T-helper 1 cell treated with Interleukin-12 subunit alpha and Interleukin-12 subunit beta and Interleukin-4 antibody, amounts not matched to agents 30 μg/mL and 1 μg/mL, for 36 hours (primary cell): ENCODE measurements at regions not wholly inside any gene's neighbourhood (a gene's known extent, or its start where the extent isn't known, plus 50 kb on each side); places are given as distances from the start of the nearest gene placed in this dataset.

ENCODE experiments used
- H3K27ac Mint-ChIP-seq: one replicate; pipeline ENCODE4 v1.8.0; 2021; ENCODE audit warnings: mild to moderate bottlenecking, mixed read lengths
- H3K27me3 Mint-ChIP-seq: one replicate; pipeline ENCODE4 v1.8.0; 2021; ENCODE audit warnings: low read depth, mixed read lengths
- H3K36me3 Mint-ChIP-seq: one replicate; pipeline ENCODE4 v1.8.0; 2021; ENCODE audit warnings: low read depth, mixed read lengths
- H3K4me1 Mint-ChIP-seq: one replicate; pipeline ENCODE4 v1.8.0; 2021; ENCODE audit warnings: low read depth, mixed read lengths
- H3K4me3 Mint-ChIP-seq: one replicate; pipeline ENCODE4 v1.8.0; 2021; ENCODE audit warnings: mild to moderate bottlenecking, moderate library complexity, mixed read lengths
- H3K9me3 Mint-ChIP-seq: one replicate; pipeline ENCODE4 v1.8.0; 2021; ENCODE audit warnings: mixed read lengths

DNA sequence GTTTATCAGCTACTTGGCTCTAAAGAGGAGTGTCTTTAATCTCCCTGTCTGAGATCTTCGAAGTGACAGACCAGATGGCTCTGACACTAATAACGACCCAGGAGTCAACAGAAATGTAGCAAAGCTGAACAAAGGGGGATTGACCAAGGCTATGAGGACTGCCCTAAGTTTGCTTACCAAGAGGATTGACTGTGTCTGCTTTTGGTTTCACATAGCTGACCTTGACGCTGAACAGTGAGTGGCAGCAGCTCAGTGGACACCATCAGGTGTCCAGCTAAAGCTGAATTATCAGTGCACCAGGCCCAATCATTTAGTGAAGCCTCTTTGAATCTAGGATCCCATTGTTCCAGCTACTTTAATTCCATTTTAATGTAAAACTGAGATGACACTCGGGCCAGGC, 262.6 kb downstream of the COX7C start:
- Mint-ChIP-seq H3K36me3 (no peaks in the 10 kb centered on the region), H3K9me3 (no peaks in the 10 kb centered on the region), H3K4me3 (no peak overlapping the region), H3K27ac (no peak overlapping the region), H3K4me1 (no peaks in the 10 kb centered on the region), H3K27me3 (peaks cover 11% of the 10 kb centered on the region)

DNA sequence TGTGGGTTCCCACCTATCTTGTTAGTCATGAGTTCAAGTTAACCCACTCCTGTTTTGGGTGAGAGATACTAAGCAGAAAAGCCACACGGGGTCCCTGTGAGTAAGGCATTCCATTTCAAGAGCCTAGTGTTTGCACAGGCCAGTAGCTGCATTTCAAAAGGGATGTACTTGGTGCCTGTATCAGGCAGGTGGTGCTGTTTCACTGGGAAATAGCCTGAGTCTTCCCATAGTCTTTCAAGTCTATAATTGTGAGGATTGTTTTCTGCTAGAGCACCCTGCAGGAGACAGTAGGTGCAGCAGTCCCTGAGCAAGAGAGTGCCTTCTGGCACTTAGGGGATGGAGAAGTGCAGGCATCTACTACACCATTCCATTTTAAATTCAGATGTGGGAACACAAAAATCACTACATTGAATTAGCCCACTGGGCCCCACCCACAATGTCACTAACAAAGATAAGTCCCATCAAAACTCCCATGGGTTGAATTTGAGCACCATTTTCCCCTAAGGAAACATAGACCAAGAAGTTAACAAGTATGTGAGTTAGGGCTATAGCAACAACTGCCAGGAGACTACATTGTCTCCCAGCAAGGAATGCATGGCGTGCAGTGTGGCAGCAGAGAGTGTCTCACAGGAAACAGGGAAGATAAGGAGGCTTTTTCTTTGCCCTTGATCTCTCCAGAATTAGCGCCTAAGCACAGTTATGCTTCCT, 263.2 kb downstream of the COX7C start:
- Mint-ChIP-seq H3K36me3 (no peaks in the 10 kb centered on the region), H3K9me3 (no peaks in the 10 kb centered on the region), H3K27ac (no peak overlapping the region), H3K27me3 (peaks cover 15% of the 10 kb centered on the region), H3K4me1 (no peaks in the 10 kb centered on the region), H3K4me3 (no peak overlapping the region)

DNA sequence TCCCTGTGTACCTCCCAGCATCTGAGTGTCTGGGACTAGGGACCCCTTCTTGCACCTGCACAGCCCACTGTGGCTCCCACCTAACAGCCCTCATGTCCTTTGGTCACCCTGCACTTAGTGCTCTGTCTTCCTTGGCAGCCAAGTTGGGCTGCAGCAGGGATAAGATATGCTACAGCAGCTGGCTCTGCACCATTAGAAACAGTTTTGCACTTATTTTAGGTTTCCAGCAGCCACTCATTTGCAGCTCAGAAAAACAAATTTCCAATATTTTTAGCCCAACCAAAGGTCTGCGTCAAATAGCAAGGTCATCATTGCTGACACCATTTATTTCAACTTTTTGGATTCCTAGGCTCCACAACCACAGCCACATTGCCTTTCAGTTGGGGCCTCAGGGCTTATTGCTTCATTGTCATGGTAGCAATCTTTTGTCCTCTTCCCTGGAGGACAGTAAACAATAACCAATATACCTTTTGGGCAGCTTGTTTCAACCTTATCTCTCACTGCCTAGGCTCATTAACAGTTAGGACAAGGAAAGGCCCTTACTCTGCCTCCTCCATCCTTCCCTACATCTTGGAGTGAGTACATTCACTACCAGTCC, 263.9 kb downstream of the COX7C start:
- Mint-ChIP-seq H3K27me3 (peaks cover 18% of the 10 kb centered on the region), H3K27ac (no peak overlapping the region), H3K4me1 (no peaks in the 10 kb centered on the region), H3K36me3 (no peaks in the 10 kb centered on the region), H3K4me3 (no peak overlapping the region), H3K9me3 (no peaks in the 10 kb centered on the region)

DNA sequence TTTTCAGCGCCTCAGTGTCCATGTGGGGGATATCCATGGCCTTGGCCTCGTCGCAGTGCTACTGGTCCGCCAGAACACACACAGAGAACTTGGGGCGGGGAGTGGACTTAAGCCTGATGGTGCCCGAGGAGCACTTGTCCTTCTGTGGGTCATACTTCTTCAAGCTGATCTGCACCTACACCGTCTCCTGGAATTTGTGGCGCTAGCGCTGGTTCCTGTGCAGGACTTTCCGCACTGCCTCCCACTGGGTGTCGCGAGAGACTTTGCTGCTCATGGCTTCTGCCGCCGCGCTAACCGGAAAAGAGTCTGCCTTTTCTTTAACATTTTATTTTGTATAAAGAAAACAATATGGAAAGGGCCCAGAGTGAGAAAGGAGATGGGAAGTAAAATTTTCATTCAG, 266.9 kb downstream of the COX7C start:
- H3K4me1 Mint-ChIP-seq, result no peaks in the 10 kb centered on the region
- H3K36me3 Mint-ChIP-seq, result no peaks in the 10 kb centered on the region
- no peak overlapping the region for H3K27ac Mint-ChIP-seq
- H3K9me3 Mint-ChIP-seq, result no peaks in the 10 kb centered on the region
- H3K27me3 Mint-ChIP-seq, result peaks cover 15% of the 10 kb centered on the region
- H3K4me3 Mint-ChIP-seq, result no peak overlapping the region

DNA sequence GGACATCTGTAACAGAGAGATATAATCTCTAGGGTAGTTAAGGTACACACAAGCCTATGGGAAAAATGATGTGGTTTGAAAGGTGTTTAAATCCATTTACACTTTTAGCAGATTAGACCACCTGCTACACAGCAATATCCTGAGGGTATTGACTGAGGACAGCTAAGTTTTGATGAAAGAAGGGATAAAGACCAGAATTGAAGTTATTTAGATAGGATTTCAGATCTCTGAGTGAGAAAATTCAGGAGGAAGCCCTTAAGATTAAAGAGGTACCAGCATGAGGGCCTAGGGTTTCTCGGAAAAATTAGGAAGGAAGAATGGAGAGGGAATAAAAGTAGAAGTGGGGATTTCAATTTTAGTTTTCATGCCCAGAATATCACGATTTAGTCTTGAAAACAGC, 267.3 kb downstream of the COX7C start:
- H3K9me3 Mint-ChIP-seq, result no peaks in the 10 kb centered on the region
- no peaks in the 10 kb centered on the region for H3K4me1 Mint-ChIP-seq
- peaks cover 15% of the 10 kb centered on the region for H3K27me3 Mint-ChIP-seq
- no peaks in the 10 kb centered on the region for H3K36me3 Mint-ChIP-seq
- no peak overlapping the region for H3K27ac Mint-ChIP-seq
- no peak overlapping the region for H3K4me3 Mint-ChIP-seq

DNA sequence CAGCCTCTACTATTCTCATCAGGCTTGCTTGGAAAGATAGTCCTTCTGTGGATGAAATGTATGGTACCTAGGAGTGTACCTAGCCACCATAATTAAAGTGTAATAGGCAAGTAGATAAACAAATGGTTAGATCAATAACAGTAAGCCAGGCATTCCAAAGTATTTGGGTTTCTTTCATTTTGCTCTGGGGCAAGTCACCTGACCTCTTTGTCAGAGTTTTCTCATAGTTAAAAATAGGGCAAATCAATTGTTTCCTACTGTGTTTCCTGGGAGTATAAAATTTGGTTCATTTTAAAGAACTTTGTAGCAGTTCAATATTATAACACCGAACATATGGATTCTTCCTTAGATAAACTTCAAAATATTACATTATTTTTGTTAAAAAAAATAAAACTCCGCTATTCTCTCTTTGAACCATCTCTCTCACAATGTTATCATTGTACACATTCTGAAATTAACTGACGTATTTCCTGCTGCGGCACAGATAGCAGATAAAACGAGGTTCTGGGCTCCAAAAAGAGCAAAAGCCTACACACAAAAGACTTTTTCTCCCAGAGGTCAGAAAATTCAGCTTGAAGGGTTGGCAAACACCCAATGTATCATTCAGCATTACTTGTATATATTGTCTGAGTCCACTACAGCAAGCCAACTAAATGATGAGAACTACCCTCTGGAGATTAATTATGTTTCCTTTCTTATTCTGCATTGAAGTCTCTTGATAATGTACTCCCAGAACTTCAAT, 267.9 kb downstream of the COX7C start:
- no peaks in the 10 kb centered on the region for H3K36me3 Mint-ChIP-seq
- H3K4me3 Mint-ChIP-seq, result no peak overlapping the region
- H3K9me3 Mint-ChIP-seq, result no peaks in the 10 kb centered on the region
- H3K27me3 Mint-ChIP-seq, result peaks cover 15% of the 10 kb centered on the region
- H3K27ac Mint-ChIP-seq, result no peak overlapping the region
- no peaks in the 10 kb centered on the region for H3K4me1 Mint-ChIP-seq

DNA sequence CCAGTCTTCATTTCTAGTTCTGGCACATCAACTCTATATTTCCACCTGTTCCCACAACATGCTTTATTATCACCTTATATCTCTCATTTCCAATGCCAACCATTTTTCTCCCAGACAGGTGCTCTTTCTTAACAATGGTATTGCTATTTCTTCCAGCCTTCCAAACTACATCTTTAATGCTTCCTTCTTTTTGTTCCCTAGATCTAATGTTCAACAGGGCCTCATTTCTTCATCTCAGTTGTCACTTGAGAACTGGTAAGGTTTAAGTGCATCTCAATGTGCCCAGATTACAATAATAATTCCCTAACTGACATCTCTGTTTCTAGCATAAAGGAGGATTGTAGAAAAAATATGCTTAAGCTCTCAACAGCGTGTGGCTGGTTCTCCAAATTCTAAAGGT, 272.6 kb downstream of the COX7C start:
- Mint-ChIP-seq H3K27ac (no peak overlapping the region), H3K9me3 (no peaks in the 10 kb centered on the region), H3K27me3 (peaks cover 22% of the 10 kb centered on the region), H3K36me3 (no peaks in the 10 kb centered on the region), H3K4me1 (no peaks in the 10 kb centered on the region), H3K4me3 (no peak overlapping the region)

DNA sequence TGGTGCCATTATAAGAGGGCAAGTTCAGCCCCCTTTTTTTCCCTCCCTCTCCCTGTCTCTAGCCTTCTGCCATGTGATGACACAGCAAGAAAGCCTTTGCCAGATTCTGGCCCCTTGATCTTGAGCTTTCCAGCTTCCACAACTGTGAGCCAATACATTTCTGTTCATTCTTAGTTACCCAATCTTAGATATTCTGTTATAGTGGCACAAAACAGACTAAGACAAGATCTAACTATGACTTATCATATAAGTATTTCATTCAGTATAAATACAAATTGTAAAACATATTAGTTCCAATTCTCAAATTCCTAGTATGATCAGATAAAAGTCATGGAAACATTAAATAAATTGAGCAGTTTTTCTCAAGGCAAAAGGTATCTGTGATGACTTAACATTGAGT, 276.3 kb downstream of the COX7C start:
- no peaks in the 10 kb centered on the region for H3K4me1 Mint-ChIP-seq
- no peaks in the 10 kb centered on the region for H3K9me3 Mint-ChIP-seq
- H3K27me3 Mint-ChIP-seq, result peaks cover 12% of the 10 kb centered on the region
- no peak overlapping the region for H3K4me3 Mint-ChIP-seq
- no peaks in the 10 kb centered on the region for H3K36me3 Mint-ChIP-seq
- no peak overlapping the region for H3K27ac Mint-ChIP-seq

DNA sequence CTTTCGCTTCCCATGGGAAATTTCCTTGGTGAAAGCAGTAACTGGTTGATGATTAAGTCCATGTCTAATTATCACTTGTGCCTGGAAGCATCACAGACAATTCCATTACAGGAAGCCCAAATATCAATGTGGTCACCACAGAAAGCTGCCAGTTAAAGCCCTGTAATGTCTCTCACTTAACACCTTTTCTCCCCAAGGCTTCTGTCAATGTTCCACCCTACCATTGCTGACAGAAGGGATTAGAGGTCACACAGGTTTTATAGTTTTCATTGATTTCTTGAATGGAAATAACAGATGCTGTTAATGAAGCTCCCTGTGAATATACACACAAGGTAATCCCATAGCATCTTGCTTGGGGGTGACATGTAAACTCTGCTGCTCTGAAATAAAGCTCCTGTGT, 279.2 kb downstream of the COX7C start:
- Mint-ChIP-seq H3K4me1 (no peaks in the 10 kb centered on the region), H3K27me3 (peaks cover 27% of the 10 kb centered on the region), H3K27ac (no peak overlapping the region), H3K9me3 (no peaks in the 10 kb centered on the region), H3K4me3 (no peak overlapping the region), H3K36me3 (no peaks in the 10 kb centered on the region)

DNA sequence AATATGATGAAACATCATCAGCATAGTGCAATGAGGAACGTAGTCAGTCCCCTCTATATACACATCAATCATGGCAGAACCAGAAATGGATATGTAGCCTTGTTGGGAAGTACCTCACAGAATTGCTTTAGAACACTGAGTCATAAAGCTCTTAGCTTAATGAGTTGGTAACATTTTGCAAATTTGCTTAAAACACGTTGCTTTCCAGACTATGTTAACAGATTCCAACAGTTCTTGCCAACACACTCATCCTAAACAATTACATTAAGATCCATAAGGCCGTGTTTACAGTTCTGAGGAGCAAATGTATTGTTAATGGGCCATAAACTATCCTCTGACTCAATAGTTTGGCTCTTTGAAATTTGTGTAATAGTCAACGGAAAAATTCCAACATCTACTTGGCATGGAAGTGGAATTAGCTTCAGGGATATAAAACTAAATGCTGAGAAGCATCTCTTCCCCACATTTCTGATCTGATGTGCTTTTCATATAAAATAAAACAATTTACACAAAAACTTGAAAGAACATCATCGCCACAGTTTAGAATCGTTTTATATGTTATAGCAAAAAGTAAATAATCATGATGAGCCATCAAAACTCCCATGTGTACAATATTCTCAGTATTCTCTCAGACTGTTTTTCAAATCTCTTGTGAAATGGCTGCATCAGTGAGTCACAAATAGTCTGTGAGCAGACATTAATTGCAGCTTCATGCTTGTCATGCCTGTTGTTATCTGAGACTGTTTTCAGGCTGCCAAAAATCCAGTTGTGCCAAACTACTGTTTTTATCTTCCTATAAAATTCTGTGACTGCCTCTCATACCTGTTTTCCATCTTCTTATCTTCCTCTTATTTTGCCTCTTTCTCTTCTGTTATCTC, 291.9 kb downstream of the COX7C start:
- no peaks in the 10 kb centered on the region for H3K4me1 Mint-ChIP-seq
- H3K27me3 Mint-ChIP-seq, result peaks cover 48% of the 10 kb centered on the region
- no peaks in the 10 kb centered on the region for H3K36me3 Mint-ChIP-seq
- H3K27ac Mint-ChIP-seq, result no peak overlapping the region
- H3K9me3 Mint-ChIP-seq, result no peaks in the 10 kb centered on the region
- H3K4me3 Mint-ChIP-seq, result no peak overlapping the region

DNA sequence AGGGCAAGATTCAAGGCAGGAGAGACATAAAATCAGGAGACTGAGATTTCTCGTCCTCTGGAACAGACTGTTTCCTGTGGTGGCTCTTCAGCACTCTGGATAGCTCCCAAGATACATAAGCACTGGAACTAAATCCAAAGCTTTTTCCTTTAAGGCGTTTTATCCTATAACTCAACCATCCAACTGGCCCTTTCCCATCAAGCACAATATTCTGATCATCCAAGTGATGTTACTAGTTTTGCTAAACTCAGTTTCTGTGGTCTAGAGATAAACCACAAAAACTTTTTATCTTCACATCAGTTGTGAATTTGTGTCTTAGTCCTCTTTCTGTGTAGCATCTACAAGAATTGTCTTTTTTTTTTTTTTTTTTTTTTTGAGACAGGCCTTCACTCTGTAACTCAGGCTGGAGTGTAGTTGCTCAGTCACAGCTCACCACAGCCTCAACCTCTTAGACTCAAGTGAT, 299.4 kb downstream of the COX7C start:
- peaks cover 12% of the 10 kb centered on the region for H3K4me1 Mint-ChIP-seq
- peak overlapping the region; percentile 43 for H3K4me3 Mint-ChIP-seq
- no peaks in the 10 kb centered on the region for H3K36me3 Mint-ChIP-seq

DNA sequence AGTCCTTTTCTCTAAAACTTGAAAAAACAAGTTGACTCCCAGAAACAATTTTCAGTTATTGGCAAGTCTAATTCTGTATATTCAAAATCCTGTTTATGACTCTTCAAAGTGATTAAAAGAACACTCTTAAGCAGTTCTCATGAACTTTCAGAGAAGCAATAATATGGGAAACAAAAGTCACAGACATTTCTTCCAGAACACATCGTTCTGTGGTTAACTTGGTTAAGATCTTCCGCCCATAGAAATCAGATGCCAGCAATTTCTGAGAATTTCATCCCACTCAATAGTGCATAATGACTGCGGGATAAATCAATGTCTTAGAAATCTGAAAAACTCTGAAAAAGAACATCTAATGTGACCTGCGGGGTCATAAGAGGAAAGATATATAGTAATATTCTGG, 300.5 kb downstream of the COX7C start:
- Mint-ChIP-seq H3K27me3 (peaks cover 32% of the 10 kb centered on the region), H3K36me3 (no peaks in the 10 kb centered on the region), H3K4me1 (peaks cover 12% of the 10 kb centered on the region), H3K4me3 (peak overlapping the region; percentile 44), H3K9me3 (peaks cover 13% of the 10 kb centered on the region), H3K27ac (peak overlapping the region; percentile 46)

More for the DNA sequence above, 299.4 kb downstream of the COX7C start:
- H3K27ac Mint-ChIP-seq, result no peak overlapping the region
- H3K9me3 Mint-ChIP-seq, result peaks cover 13% of the 10 kb centered on the region
- H3K27me3 Mint-ChIP-seq, result peaks cover 28% of the 10 kb centered on the region

DNA sequence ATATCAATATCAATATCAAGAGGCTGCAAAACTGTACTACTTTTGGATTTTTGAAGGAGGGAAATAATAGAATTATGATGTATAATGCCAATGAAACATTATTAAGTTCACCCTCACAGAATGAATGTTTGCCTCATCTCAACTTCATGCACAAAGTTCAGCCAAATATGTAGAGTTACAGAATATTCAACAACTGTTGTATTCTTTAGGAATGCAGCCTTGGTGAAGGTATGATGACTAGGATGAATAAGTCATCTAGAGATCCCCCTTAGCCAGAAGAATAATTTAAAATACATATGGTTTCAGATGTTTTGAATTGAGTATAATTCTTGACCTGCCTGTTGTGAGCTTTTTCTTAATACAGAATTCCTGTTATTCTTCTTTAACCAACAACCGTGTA, 308.3 kb downstream of the COX7C start:
- Mint-ChIP-seq H3K27me3 (peaks cover 52% of the 10 kb centered on the region), H3K36me3 (no peaks in the 10 kb centered on the region), H3K4me1 (no peaks in the 10 kb centered on the region), H3K9me3 (no peaks in the 10 kb centered on the region), H3K27ac (no peak overlapping the region), H3K4me3 (no peak overlapping the region)

DNA sequence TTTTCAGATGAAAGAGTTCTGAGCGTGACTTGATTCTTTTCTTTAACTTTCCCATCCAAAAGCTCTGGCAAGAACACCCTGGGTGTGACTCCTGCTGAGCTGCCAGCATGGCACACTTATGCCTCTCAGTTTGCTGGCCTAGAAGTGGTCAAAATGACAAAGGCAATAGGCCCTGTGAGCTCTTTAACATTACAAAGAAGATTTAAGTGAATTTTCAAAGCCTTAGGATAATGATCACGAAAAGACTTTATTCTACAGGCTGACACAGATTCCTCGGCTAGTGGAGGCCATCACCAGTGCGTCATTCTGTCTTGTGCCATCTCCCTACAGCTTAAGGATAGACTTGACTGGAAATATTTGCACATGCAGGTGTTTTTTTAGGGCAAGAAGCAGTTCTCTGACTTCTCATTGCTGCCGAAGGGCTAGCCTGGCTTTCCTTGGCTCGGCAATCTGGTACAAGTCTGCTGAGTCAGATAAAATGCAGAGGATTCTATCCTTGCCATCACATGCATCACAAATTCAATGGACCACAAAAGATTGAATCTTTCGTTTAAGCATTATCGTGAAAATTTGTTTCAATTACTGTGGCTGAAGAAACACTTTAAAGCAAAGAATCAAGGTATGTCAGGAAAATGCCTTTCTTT, 311.5 kb downstream of the COX7C start:
- no peaks in the 10 kb centered on the region for H3K4me1 Mint-ChIP-seq

More for the DNA sequence above, 311.5 kb downstream of the COX7C start:
- H3K9me3 Mint-ChIP-seq, result no peaks in the 10 kb centered on the region
- no peak overlapping the region for H3K4me3 Mint-ChIP-seq
- no peaks in the 10 kb centered on the region for H3K36me3 Mint-ChIP-seq
- no peak overlapping the region for H3K27ac Mint-ChIP-seq
- H3K27me3 Mint-ChIP-seq, result peaks cover 47% of the 10 kb centered on the region
